ENCODE measurements at regions not wholly inside any gene's neighbourhood (a gene's known extent, or its start where the extent isn't known, plus 50 kb on each side); places are given as distances from the start of the nearest gene placed in this dataset.
A peak's percentile ranks its signal among the peaks of the same experiment; 100 is the strongest.

- no peak for DNase-seq
These were observed 168.8 kb upstream of the ST8SIA2 start for GRCh38 chr15:92224843-92225242.

- peak; percentile 46 for DNase-seq
These were observed 167.6 kb upstream of the ST8SIA2 start for GRCh38 chr15:92226020-92226612.

GRCh38 chr15:92228830-92229229, 164.9 kb upstream of the ST8SIA2 start:
- no peak for DNase-seq

GRCh38 chr15:92231461-92231860, 162.2 kb upstream of the ST8SIA2 start:
- DNase-seq, result no peak

GRCh38 chr15:92232317-92232716, 161.4 kb upstream of the ST8SIA2 start:
- DNase-seq, result no peak

- no peak for DNase-seq
These were observed 160.8 kb upstream of the ST8SIA2 start for GRCh38 chr15:92232876-92233275.

GRCh38 chr15:92243227-92243626, 150.5 kb upstream of the ST8SIA2 start:
- DNase-seq, result no peak

GRCh38 chr15:92244703-92245102, 149.0 kb upstream of the ST8SIA2 start:
- DNase-seq, result no peak

GRCh38 chr15:92247649-92248242, 145.9 kb upstream of the ST8SIA2 start:
- DNase-seq, result no peak

GRCh38 chr15:92266796-92267685, 126.6 kb upstream of the ST8SIA2 start:
- DNase-seq, result no peak

- DNase-seq, result peak; percentile 38
These were observed 124.8 kb upstream of the ST8SIA2 start for GRCh38 chr15:92268900-92269299.

GRCh38 chr15:92271179-92271578, 122.5 kb upstream of the ST8SIA2 start:
- DNase-seq, result no peak

- DNase-seq, result no peak
These were observed 121.6 kb upstream of the ST8SIA2 start for GRCh38 chr15:92272106-92272505.

GRCh38 chr15:92273286-92273685, 120.4 kb upstream of the ST8SIA2 start:
- DNase-seq, result no peak

GRCh38 chr15:92273723-92274122, 120.0 kb upstream of the ST8SIA2 start:
- DNase-seq, result no peak

- peak; percentile 41 for DNase-seq
These were observed 115.9 kb upstream of the ST8SIA2 start for GRCh38 chr15:92277776-92278175.

- no peak for DNase-seq
These were observed 109.9 kb upstream of the ST8SIA2 start for GRCh38 chr15:92283813-92284212.

GRCh38 chr15:92288755-92289154, 104.9 kb upstream of the ST8SIA2 start:
- no peak for DNase-seq

GRCh38 chr15:92289733-92290132, 103.9 kb upstream of the ST8SIA2 start:
- DNase-seq, result no peak

- DNase-seq, result no peak
These were observed 103.2 kb upstream of the ST8SIA2 start for GRCh38 chr15:92290359-92290992.

- no peak for DNase-seq
These were observed 101.8 kb upstream of the ST8SIA2 start for GRCh38 chr15:92291900-92292299.

GRCh38 chr15:92294759-92295158, 98.9 kb upstream of the ST8SIA2 start:
- DNase-seq, result no peak

- no peak for DNase-seq
These were observed 89.3 kb upstream of the ST8SIA2 start for GRCh38 chr15:92304223-92304975.
